D721Med (cell line): ENCODE measurements at regions not wholly inside any gene's neighbourhood (a gene's known extent, or its start where the extent isn't known, plus 50 kb on each side); places are given as distances from the start of the nearest gene placed in this dataset.
A peak's percentile ranks its signal among the peaks of the same experiment; 100 is the strongest.

ENCODE experiments used
- DNase-seq: peaks from one replicate; pipeline ENCODE4 v3.0.0; 2011; ENCODE audit warnings: low spot score; ENCODE audit not compliant: insufficient read length
- FAIRE-seq: peaks from 2 replicates; lab custom pipeline; 2011; peaks lifted over from hg19 to GRCh38; lab: Jason Lieb, UNC
- CTCF ChIP-seq: IDR thresholded peaks from 2 replicates; pipeline ENCODE4 v1.5.1; 2012; ENCODE audit warnings: mild to moderate bottlenecking, control low read depth; ENCODE audit not compliant: insufficient read depth; ENCODE audit errors: missing control alignments

GRCh38 chr9:13478160-13478559 is 198.7 kb upstream of the MPDZ start:
- TF ChIP-seq CTCF: no peak
- no peak for FAIRE-seq

GRCh38 chr9:13470836-13471235 is 191.3 kb upstream of the MPDZ start:
- FAIRE-seq (no peak), DNase-seq (no peak)
- TF ChIP-seq CTCF: no peak

More at GRCh38 chr9:13478160-13478559, 198.7 kb upstream of the MPDZ start:
- no peak for DNase-seq

- FAIRE-seq (peak; percentile 97), DNase-seq (no peak)
- TF ChIP-seq CTCF: no peak
Observed at GRCh38 chr9:13467157-13467556, 187.7 kb upstream of the MPDZ start.

GRCh38 chr9:13461414-13461991 is 182.0 kb upstream of the MPDZ start:
- TF ChIP-seq CTCF: no peak
- FAIRE-seq: no peak
- no peak for DNase-seq

- no peak for DNase-seq
- FAIRE-seq: no peak
- TF ChIP-seq CTCF: no peak
Observed at GRCh38 chr9:13459071-13459470, 179.6 kb upstream of the MPDZ start.

- no peak for TF ChIP-seq CTCF
- DNase-seq (no peak), FAIRE-seq (no peak)
Observed at GRCh38 chr9:13457795-13458194, 178.3 kb upstream of the MPDZ start.

- no peak for TF ChIP-seq CTCF
- no peak for DNase-seq
- no peak for FAIRE-seq
Observed at GRCh38 chr9:13450723-13451122, 171.2 kb upstream of the MPDZ start.
